Ishikawa (cell line): ENCODE measurements at regions not wholly inside any gene's neighbourhood (a gene's known extent, or its start where the extent isn't known, plus 50 kb on each side); places are given as distances from the start of the nearest gene placed in this dataset.

Source experiments
- MAX ChIP-seq: IDR thresholded peaks from 2 replicates; pipeline ENCODE4 v1.6.1; 2012
- REST ChIP-seq: IDR thresholded peaks from 2 replicates; pipeline ENCODE4 v1.6.1; 2012; ENCODE audit warnings: low read depth, mild to moderate bottlenecking
- TAF1 ChIP-seq: IDR thresholded peaks from 2 replicates; pipeline ENCODE4 v1.6.1; 2012; ENCODE audit warnings: low read depth, mild to moderate bottlenecking
- YY1 ChIP-seq: IDR thresholded peaks from 2 replicates; pipeline ENCODE4 v1.6.1; 2012; ENCODE audit warnings: low read depth

DNA sequence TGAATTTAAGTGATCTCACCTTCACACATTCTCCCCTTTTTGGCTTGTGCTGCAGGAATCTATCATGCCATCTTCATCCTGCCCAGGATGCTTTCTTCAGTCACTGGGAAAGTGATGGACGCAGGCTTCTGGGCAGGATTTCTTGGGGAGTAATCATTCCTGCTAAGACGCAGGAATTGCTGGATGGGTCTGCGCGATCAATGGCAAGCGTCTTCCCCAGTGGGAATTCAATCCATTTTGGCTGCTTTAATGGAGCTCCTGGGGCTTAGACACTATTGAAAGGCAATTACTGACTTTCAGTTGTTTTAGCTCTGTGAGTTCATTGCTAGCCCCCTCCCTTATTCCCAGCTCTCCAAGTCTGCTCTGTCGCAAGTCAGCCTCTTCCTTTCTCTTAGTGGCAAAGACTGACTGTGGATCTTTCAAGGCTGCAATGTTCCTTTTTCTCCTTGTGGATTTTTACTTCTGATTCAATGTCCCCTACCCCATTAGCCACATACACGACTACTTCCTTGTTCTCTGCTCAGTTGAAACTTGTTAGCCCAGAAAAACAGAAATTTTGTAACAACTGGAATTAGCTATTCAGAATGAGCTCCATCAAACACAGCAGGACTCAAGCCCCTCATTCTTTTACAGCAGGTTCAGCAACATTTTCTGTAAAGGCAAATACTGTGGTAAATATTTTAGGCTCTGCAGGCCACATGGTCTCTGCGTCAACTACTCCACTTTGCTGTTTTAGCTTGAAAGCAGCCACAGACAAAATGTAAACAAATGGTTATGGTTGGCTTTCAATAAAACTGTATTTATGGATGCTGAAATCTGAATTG lies 154.9 kb downstream of the ASB9 start:
- TF ChIP-seq YY1 = no peak
- no peak for TF ChIP-seq MAX
- no peak for TF ChIP-seq TAF1
- TF ChIP-seq REST = no peak
